Esophagus muscularis mucosa (tissue), 4 donors: ENCODE measurements at regions not wholly inside any gene's neighbourhood (a gene's known extent, or its start where the extent isn't known, plus 50 kb on each side); places are given as distances from the start of the nearest gene placed in this dataset.

ENCODE experiments used
- CTCF ChIP-seq, 3 experiments: fragments of 200-600 bp in 2 of 3; fragments of 450-650 bp in 1 of 3; sonication (generic) in 2 of 3; IDR thresholded peaks; one replicate each; pipeline ENCODE4 v1.5.1; 2017 to 2019; ENCODE audit warnings: antibody characterized with exemption in 3 of 3, mild to moderate bottlenecking in 2 of 3, moderate library complexity in 1 of 3
- EP300 ChIP-seq: sonication (generic); formaldehyde crosslinking; IDR thresholded peaks from one replicate; pipeline ENCODE4 v1.6.1; 2017; ENCODE audit warnings: antibody characterized with exemption
- POLR2A ChIP-seq: fragments of 450-650 bp; IDR thresholded peaks from one replicate; pipeline ENCODE4 v1.6.1; 2017; ENCODE audit warnings: antibody characterized with exemption, moderate library complexity, mild to moderate bottlenecking, low read depth
- POLR2AphosphoS5 ChIP-seq, 2 donors: sonication (generic); formaldehyde crosslinking; IDR thresholded peaks; one replicate each; pipeline ENCODE4 v1.6.1; 2017; ENCODE audit warnings: antibody characterized with exemption in 2 of 2

GRCh38 chr1:115544131-115544530 lies 97.6 kb upstream of the VANGL1 start:
- no peak for TF ChIP-seq CTCF (IDR thresholded peaks at IDR 0.05)
- no peak for TF ChIP-seq POLR2AphosphoS5 (IDR thresholded peaks at IDR 0.05)
- no peak for TF ChIP-seq EP300
- TF ChIP-seq POLR2A: no peak
